ENCODE measurements at regions not wholly inside any gene's neighbourhood (a gene's known extent, or its start where the extent isn't known, plus 50 kb on each side); places are given as distances from the start of the nearest gene placed in this dataset.

- Histone ChIP-seq H3K27me3 (ENCODE audit: insufficient read depth, poor library complexity, severe bottlenecking) (no peaks in the 10 kb centered on the region), H3K4me3 (replicated peaks; ENCODE audit: insufficient read depth, low read length) (no peak overlapping the region), H3K27ac (replicated peaks) (no peak overlapping the region)
- no peak for DNase-seq (ENCODE audit: low read depth in 1 of 2, low spot score in 1 of 2)
- TF ChIP-seq SPI1 (IDR thresholded peaks at IDR 0.05; ENCODE audit: borderline replicate concordance, low read depth) (no peak), POLR2AphosphoS5 (IDR thresholded peaks at IDR 0.05; ENCODE audit: low read depth) (no peak), REST (IDR thresholded peaks at IDR 0.05; ENCODE audit: insufficient replicate concordance, low read depth) (no peak), CTCF (IDR thresholded peaks at IDR 0.05; ENCODE audit: insufficient read depth, low read length) (no peak), GABPA (IDR thresholded peaks at IDR 0.05; ENCODE audit: low read depth) (no peak)
These were observed 75.0 kb upstream of the LAPTM4A start for GRCh38 chr2:20126469-20126868.

- Histone ChIP-seq H3K27me3 (ENCODE audit: insufficient read depth, poor library complexity, severe bottlenecking) (no peaks in the 10 kb centered on the region), H3K4me3 (replicated peaks; ENCODE audit: insufficient read depth, low read length) (no peak overlapping the region), H3K27ac (replicated peaks) (no peak overlapping the region)
- DNase-seq (ENCODE audit: low read depth in 1 of 2, low spot score in 1 of 2) = no peak
- TF ChIP-seq REST (IDR thresholded peaks at IDR 0.05; ENCODE audit: insufficient replicate concordance, low read depth) = no peak
- no peak for TF ChIP-seq POLR2AphosphoS5 (IDR thresholded peaks at IDR 0.05; ENCODE audit: low read depth)
- no peak for TF ChIP-seq GABPA (IDR thresholded peaks at IDR 0.05; ENCODE audit: low read depth)
- no peak for TF ChIP-seq CTCF (IDR thresholded peaks at IDR 0.05; ENCODE audit: insufficient read depth, low read length)
- no peak for TF ChIP-seq SPI1 (IDR thresholded peaks at IDR 0.05; ENCODE audit: borderline replicate concordance, low read depth)
These were observed 74.6 kb upstream of the LAPTM4A start for GRCh38 chr2:20126040-20126439.

GRCh38 chr2:20125616-20126015, 74.2 kb upstream of the LAPTM4A start:
- no peak overlapping the region for H3K4me3 ChIP-seq (replicated peaks; ENCODE audit: insufficient read depth, low read length)
- no peak overlapping the region for H3K27ac ChIP-seq (replicated peaks)
- no peak for DNase-seq (ENCODE audit: low read depth in 1 of 2, low spot score in 1 of 2)
- TF ChIP-seq GABPA (IDR thresholded peaks at IDR 0.05; ENCODE audit: low read depth) = no peak
- no peaks in the 10 kb centered on the region for H3K27me3 ChIP-seq (ENCODE audit: insufficient read depth, poor library complexity, severe bottlenecking)

GRCh38 chr2:20125164-20125563, 73.7 kb upstream of the LAPTM4A start:
- H3K27ac ChIP-seq (replicated peaks) = no peak overlapping the region
- H3K27me3 ChIP-seq (ENCODE audit: insufficient read depth, poor library complexity, severe bottlenecking) = no peaks in the 10 kb centered on the region
- DNase-seq (ENCODE audit: low read depth in 1 of 2, low spot score in 1 of 2) = no peak
- no peak overlapping the region for H3K4me3 ChIP-seq (replicated peaks; ENCODE audit: insufficient read depth, low read length)
- TF ChIP-seq SPI1 (IDR thresholded peaks at IDR 0.05; ENCODE audit: borderline replicate concordance, low read depth) = no peak
- no peak for TF ChIP-seq CTCF (IDR thresholded peaks at IDR 0.05; ENCODE audit: insufficient read depth, low read length)
- no peak for TF ChIP-seq GABPA (IDR thresholded peaks at IDR 0.05; ENCODE audit: low read depth)
- no peak for TF ChIP-seq POLR2AphosphoS5 (IDR thresholded peaks at IDR 0.05; ENCODE audit: low read depth)
- no peak for TF ChIP-seq REST (IDR thresholded peaks at IDR 0.05; ENCODE audit: insufficient replicate concordance, low read depth)
